H9 (cell line): ENCODE measurements at regions not wholly inside any gene's neighbourhood (a gene's known extent, or its start where the extent isn't known, plus 50 kb on each side); places are given as distances from the start of the nearest gene placed in this dataset.

Source experiments
- DNase-seq: peaks from one replicate; pipeline ENCODE4 v3.0.0-alpha.2; 2017
- H2AFZ ChIP-seq: one replicate; pipeline ENCODE4 v1.6.1; 2013; ENCODE audit warnings: mild to moderate bottlenecking, low read length, control low read depth, moderate library complexity
- H2AK5ac ChIP-seq: 2 replicates; pipeline ENCODE4 v1.6.1; 2013; ENCODE audit warnings: low read length, control low read depth, mixed read lengths; ENCODE audit not compliant: insufficient read length
- H2BK120ac ChIP-seq: one replicate; pipeline ENCODE4 v1.6.1; 2013; ENCODE audit warnings: low read depth, mild to moderate bottlenecking, low read length, control low read depth, inconsistent platforms; ENCODE audit not compliant: poor library complexity, severe bottlenecking
- H2BK12ac ChIP-seq: 2 replicates; pipeline ENCODE4 v1.6.1; 2013; ENCODE audit warnings: low read length, control low read depth, mixed read lengths, low read depth; ENCODE audit not compliant: insufficient read length
- H2BK15ac ChIP-seq: 2 replicates; pipeline ENCODE4 v1.6.1; 2013; ENCODE audit warnings: low read depth, low read length, control low read depth
- H2BK20ac ChIP-seq: one replicate; pipeline ENCODE4 v1.6.1; 2013; ENCODE audit warnings: low read depth, mild to moderate bottlenecking, low read length, control low read depth, inconsistent platforms; ENCODE audit not compliant: poor library complexity, severe bottlenecking
- H2BK5ac ChIP-seq: 2 replicates; pipeline ENCODE4 v1.6.1; 2013; ENCODE audit warnings: low read length, control low read depth, mixed read lengths; ENCODE audit not compliant: insufficient read length
- H3K14ac ChIP-seq: 2 replicates; pipeline ENCODE4 v1.6.1; 2013; ENCODE audit warnings: low read length, control low read depth; ENCODE audit not compliant: insufficient read depth
- H3K18ac ChIP-seq: 2 replicates; pipeline ENCODE4 v1.6.1; 2013; ENCODE audit warnings: low read depth, mild to moderate bottlenecking, mixed read lengths, low read length, control low read depth; ENCODE audit not compliant: insufficient read length
- H3K23ac ChIP-seq: 2 replicates; pipeline ENCODE4 v1.6.1; 2013; ENCODE audit warnings: low read length, control low read depth, mixed read lengths, low read depth; ENCODE audit not compliant: insufficient read length
- H3K23me2 ChIP-seq: 2 replicates; pipeline ENCODE4 v1.6.1; 2013; ENCODE audit warnings: low read depth, mild to moderate bottlenecking, mixed read lengths, low read length, control low read depth; ENCODE audit not compliant: insufficient read length, poor library complexity, severe bottlenecking
- H3K27ac ChIP-seq: 2 replicates; pipeline ENCODE4 v1.5.1; 2013; ENCODE audit warnings: low read length, control low read depth, mixed read lengths, low read depth; ENCODE audit not compliant: insufficient read length
- H3K27me3 ChIP-seq: 2 replicates; pipeline ENCODE4 v1.6.1; 2013; ENCODE audit warnings: low read length, control low read depth, inconsistent platforms; ENCODE audit not compliant: insufficient read depth
- H3K4ac ChIP-seq: 2 replicates; pipeline ENCODE4 v1.6.1; 2013; ENCODE audit warnings: low read depth, mild to moderate bottlenecking, control low read depth, inconsistent platforms, low read length, moderate library complexity
- H3K4me1 ChIP-seq: 2 replicates; pipeline ENCODE4 v1.6.1; 2013; ENCODE audit warnings: low read length, control low read depth, inconsistent platforms; ENCODE audit not compliant: insufficient read depth
- H3K4me2 ChIP-seq: 2 replicates; pipeline ENCODE4 v1.6.1; 2013; ENCODE audit warnings: low read length, control low read depth, mixed read lengths; ENCODE audit not compliant: insufficient read length, insufficient read depth
- H3K56ac ChIP-seq: 2 replicates; pipeline ENCODE4 v1.6.1; 2013; ENCODE audit warnings: low read depth, mild to moderate bottlenecking, mixed read lengths, low read length, control low read depth; ENCODE audit not compliant: insufficient read length
- H3K79me1 ChIP-seq: 2 replicates; pipeline ENCODE4 v1.6.1; 2013; ENCODE audit warnings: low read depth, mild to moderate bottlenecking, moderate library complexity, low read length, control low read depth, inconsistent platforms; ENCODE audit not compliant: insufficient read depth, poor library complexity, severe bottlenecking
- H3K79me2 ChIP-seq: 2 replicates; pipeline ENCODE4 v1.6.1; 2013; ENCODE audit warnings: low read length, control low read depth, inconsistent platforms; ENCODE audit not compliant: insufficient read depth
- H3K9ac ChIP-seq: 2 replicates; pipeline ENCODE4 v1.6.1; 2013; ENCODE audit warnings: low read length, control low read depth, mixed read lengths; ENCODE audit not compliant: insufficient read length; ENCODE audit errors: extremely low read depth
- H3K9me3 ChIP-seq: one replicate; pipeline ENCODE4 v1.6.1; 2013; ENCODE audit warnings: low read depth, low read length, inconsistent platforms; ENCODE audit not compliant: control insufficient read depth
- H3T11ph ChIP-seq: one replicate; pipeline ENCODE4 v1.6.1; 2013; ENCODE audit warnings: mild to moderate bottlenecking, low read length, control low read depth, inconsistent platforms
- H4K20me1 ChIP-seq: one replicate; pipeline ENCODE4 v1.6.1; 2013; ENCODE audit not compliant: control insufficient read depth, insufficient read length, insufficient read depth
- H4K5ac ChIP-seq: 2 replicates; pipeline ENCODE4 v1.6.1; 2013; ENCODE audit warnings: low read depth, mild to moderate bottlenecking, mixed read lengths, low read length, control low read depth; ENCODE audit not compliant: insufficient read length
- H4K8ac ChIP-seq: replicated peaks from 2 replicates; pipeline ENCODE4 v1.6.1; 2013; ENCODE audit warnings: low read length, control low read depth, mixed read lengths, low read depth; ENCODE audit not compliant: insufficient read length
- H4K91ac ChIP-seq: 2 replicates; pipeline ENCODE4 v1.6.1; 2013; ENCODE audit warnings: low read depth, mild to moderate bottlenecking, moderate library complexity, mixed read lengths, low read length, control low read depth; ENCODE audit not compliant: insufficient read length
- H3K27ac Mint-ChIP-seq, 3 experiments: 2 replicates in 2 of 3; 3 replicates in 1 of 3; pipeline ENCODE4 v1.8.0; 2020 to 2021; ENCODE audit warnings: mixed read lengths in 3 of 3, mild to moderate bottlenecking in 1 of 3, moderate library complexity in 1 of 3
- H3K27me3 Mint-ChIP-seq: 2 replicates; pipeline ENCODE4 v1.8.0; 2021; ENCODE audit warnings: low read depth, mild to moderate bottlenecking, moderate library complexity, mixed read lengths
- H3K36me3 Mint-ChIP-seq, 3 experiments: 2 replicates in 2 of 3; 3 replicates in 1 of 3; pipeline ENCODE4 v1.8.0; 2020 to 2021; ENCODE audit warnings: low read depth in 3 of 3, mixed read lengths in 3 of 3; ENCODE audit not compliant: insufficient read depth in 1 of 3
- H3K4me1 Mint-ChIP-seq, 2 experiments: 2 replicates each; pipeline ENCODE4 v1.8.0; 2020; ENCODE audit warnings: mixed read lengths in 2 of 2
- H3K4me3 Mint-ChIP-seq, 2 experiments: 2 replicates in 1 of 2; 3 replicates in 1 of 2; pipeline ENCODE4 v1.8.0; 2020 to 2021; ENCODE audit warnings: mild to moderate bottlenecking in 2 of 2, mixed read lengths in 2 of 2, moderate library complexity in 1 of 2
- H3K9me3 Mint-ChIP-seq, 2 experiments: 2 replicates in 1 of 2; 3 replicates in 1 of 2; pipeline ENCODE4 v1.8.0; 2020; ENCODE audit warnings: mild to moderate bottlenecking in 2 of 2, mixed read lengths in 2 of 2, moderate library complexity in 1 of 2
- CTCF ChIP-seq: fragments of 200-600 bp; sonication (generic); conservative IDR thresholded peaks from 3 replicates; pipeline ENCODE4 v1.8.0; 2021; ENCODE audit warnings: antibody characterized with exemption, mild to moderate bottlenecking
- WGBS: extraction: QIAGEN DNeasy Blood & Tissue Kit; methylation state at CpG from one replicate; pipeline ENCODE4 v1.1.7; 2013; ENCODE audit warnings: missing lambda C conversion rate, low lambda C conversion rate, mixed read lengths; ENCODE audit not compliant: insufficient read length; ENCODE audit errors: extremely low coverage; 5-methylcytosine and 5-hydroxymethylcytosine counted together

GRCh38 chr5:8865686-8866374 lies 680.0 kb downstream of the SEMA5A start:
- Histone ChIP-seq H3K4me2 (no peak overlapping the region), H4K91ac (no peak overlapping the region)
- no peaks in the 10 kb centered on the region for H3K9me3 Mint-ChIP-seq

More at GRCh38 chr5:8865686-8866374, 680.0 kb downstream of the SEMA5A start:
- no peak overlapping the region for H3K4me3 Mint-ChIP-seq
- Histone ChIP-seq H3K27me3 (no peaks in the 10 kb centered on the region), H3K18ac (no peak overlapping the region), H2BK20ac (no peak overlapping the region), H2BK5ac (no peak overlapping the region), H2BK120ac (no peak overlapping the region), H3K56ac (no peak overlapping the region), H3K9me3 (no peaks in the 10 kb centered on the region), H3K79me1 (no peaks in the 10 kb centered on the region), H3K4me1 (no peaks in the 10 kb centered on the region), H3K27ac (no peak overlapping the region), H3T11ph (no peak overlapping the region), H3K79me2 (no peaks in the 10 kb centered on the region), H3K9ac (no peak overlapping the region), H3K23me2 (no peaks in the 10 kb centered on the region), H3K14ac (no peak overlapping the region), H2AFZ (no peak overlapping the region), H4K5ac (no peak overlapping the region), H2BK12ac (no peak overlapping the region), H4K8ac (no peak overlapping the region), H4K20me1 (no peaks in the 10 kb centered on the region), H3K4ac (no peak overlapping the region), H2BK15ac (no peak overlapping the region), H2AK5ac (no peak overlapping the region), H3K23ac (no peak overlapping the region)
- no peaks in the 10 kb centered on the region for H3K36me3 Mint-ChIP-seq
- peaks cover 3% of the 10 kb centered on the region for H3K27me3 Mint-ChIP-seq
- DNase-seq, result no peak
- no peak overlapping the region for H3K27ac Mint-ChIP-seq
- no CpG with 5 or more reads among the region's 7 CpGs for WGBS
- peaks cover 9% of the 10 kb centered on the region in 2 experiments for H3K4me1 Mint-ChIP-seq
- TF ChIP-seq CTCF, result no peak
